ENCODE measurements at regions not wholly inside any gene's neighbourhood (a gene's known extent, or its start where the extent isn't known, plus 50 kb on each side); places are given as distances from the start of the nearest gene placed in this dataset.
"Not testable (repeated sequence)": the region's sequence is repeated elsewhere in the genome, so short reads cannot be mapped to it uniquely, and the experiment has no call there.

DNA sequence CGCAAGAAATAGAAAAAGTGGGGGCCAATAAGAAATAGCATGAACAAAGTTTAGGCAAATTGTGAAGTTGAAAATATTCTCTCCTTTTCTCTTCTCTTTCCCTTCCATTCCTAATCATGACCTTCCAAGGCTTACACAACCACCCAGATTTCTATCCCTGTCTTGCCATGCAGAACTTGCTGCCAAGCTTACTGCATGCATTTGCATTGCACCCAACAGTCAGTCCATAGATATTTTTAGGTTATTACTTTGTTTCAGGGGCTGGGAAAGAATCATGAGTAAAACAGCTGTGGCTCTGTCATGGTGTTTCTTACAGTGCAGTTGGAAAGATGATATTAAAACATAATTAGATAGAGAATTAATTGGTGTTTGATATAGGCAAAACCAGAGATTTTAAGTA is 219.4 kb downstream of the PTGER3 start:
- ATAC-seq (no peak), DNase-seq (ENCODE audit: low spot score) (no peak)
- no peak overlapping the region for H3K4me3 Mint-ChIP-seq
- ChIA-PET POLR2A (no interaction called here), CTCF (no interaction called here)
- H3K4me1 Mint-ChIP-seq: peaks cover 13% of the 10 kb centered on the region
- H3K36me3 Mint-ChIP-seq: peaks cover 12% of the 10 kb centered on the region
- no peak for TF ChIP-seq ZBTB21 (CRISPR knock-in tag; IDR thresholded peaks at IDR 0.05; ENCODE audit: borderline replicate concordance)
- no peak for TF ChIP-seq SMAD3 (CRISPR knock-in tag; IDR thresholded peaks at IDR 0.05; ENCODE audit: borderline replicate concordance)
- TF ChIP-seq ETV6 (CRISPR knock-in tag; IDR thresholded peaks at IDR 0.05): no peak
- no peak for TF ChIP-seq ESRRA (CRISPR knock-in tag; IDR thresholded peaks at IDR 0.05; ENCODE audit: borderline replicate concordance)
- no peak for TF ChIP-seq ZNF138 (CRISPR knock-in tag; conservative IDR thresholded peaks at IDR 0.05)
- TF ChIP-seq, protein P1, sequence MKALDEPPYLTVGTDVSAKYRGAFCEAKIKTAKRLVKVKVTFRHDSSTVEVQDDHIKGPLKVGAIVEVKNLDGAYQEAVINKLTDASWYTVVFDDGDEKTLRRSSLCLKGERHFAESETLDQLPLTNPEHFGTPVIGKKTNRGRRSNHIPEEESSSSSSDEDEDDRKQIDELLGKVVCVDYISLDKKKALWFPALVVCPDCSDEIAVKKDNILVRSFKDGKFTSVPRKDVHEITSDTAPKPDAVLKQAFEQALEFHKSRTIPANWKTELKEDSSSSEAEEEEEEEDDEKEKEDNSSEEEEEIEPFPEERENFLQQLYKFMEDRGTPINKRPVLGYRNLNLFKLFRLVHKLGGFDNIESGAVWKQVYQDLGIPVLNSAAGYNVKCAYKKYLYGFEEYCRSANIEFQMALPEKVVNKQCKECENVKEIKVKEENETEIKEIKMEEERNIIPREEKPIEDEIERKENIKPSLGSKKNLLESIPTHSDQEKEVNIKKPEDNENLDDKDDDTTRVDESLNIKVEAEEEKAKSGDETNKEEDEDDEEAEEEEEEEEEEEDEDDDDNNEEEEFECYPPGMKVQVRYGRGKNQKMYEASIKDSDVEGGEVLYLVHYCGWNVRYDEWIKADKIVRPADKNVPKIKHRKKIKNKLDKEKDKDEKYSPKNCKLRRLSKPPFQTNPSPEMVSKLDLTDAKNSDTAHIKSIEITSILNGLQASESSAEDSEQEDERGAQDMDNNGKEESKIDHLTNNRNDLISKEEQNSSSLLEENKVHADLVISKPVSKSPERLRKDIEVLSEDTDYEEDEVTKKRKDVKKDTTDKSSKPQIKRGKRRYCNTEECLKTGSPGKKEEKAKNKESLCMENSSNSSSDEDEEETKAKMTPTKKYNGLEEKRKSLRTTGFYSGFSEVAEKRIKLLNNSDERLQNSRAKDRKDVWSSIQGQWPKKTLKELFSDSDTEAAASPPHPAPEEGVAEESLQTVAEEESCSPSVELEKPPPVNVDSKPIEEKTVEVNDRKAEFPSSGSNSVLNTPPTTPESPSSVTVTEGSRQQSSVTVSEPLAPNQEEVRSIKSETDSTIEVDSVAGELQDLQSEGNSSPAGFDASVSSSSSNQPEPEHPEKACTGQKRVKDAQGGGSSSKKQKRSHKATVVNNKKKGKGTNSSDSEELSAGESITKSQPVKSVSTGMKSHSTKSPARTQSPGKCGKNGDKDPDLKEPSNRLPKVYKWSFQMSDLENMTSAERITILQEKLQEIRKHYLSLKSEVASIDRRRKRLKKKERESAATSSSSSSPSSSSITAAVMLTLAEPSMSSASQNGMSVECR (CRISPR knock-in tag; IDR thresholded peaks at IDR 0.05; ENCODE audit: borderline replicate concordance): no peak
- TF ChIP-seq ZNF416 (CRISPR knock-in tag; IDR thresholded peaks at IDR 0.05): no peak
- no peak for TF ChIP-seq TCF7 (CRISPR knock-in tag; IDR thresholded peaks at IDR 0.05; ENCODE audit: low read depth)
- TF ChIP-seq MYBL2 (CRISPR knock-in tag; IDR thresholded peaks at IDR 0.05): no peak
- TF ChIP-seq, protein P2, sequence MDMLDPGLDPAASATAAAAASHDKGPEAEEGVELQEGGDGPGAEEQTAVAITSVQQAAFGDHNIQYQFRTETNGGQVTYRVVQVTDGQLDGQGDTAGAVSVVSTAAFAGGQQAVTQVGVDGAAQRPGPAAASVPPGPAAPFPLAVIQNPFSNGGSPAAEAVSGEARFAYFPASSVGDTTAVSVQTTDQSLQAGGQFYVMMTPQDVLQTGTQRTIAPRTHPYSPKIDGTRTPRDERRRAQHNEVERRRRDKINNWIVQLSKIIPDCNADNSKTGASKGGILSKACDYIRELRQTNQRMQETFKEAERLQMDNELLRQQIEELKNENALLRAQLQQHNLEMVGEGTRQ (CRISPR knock-in tag; IDR thresholded peaks at IDR 0.05): no peak
- no peak for TF ChIP-seq ZNF121 (CRISPR knock-in tag; IDR thresholded peaks at IDR 0.05)
- no peak for TF ChIP-seq SMAD4 (CRISPR knock-in tag; IDR thresholded peaks at IDR 0.05)
- no peak for TF ChIP-seq FOXK1 (CRISPR knock-in tag; IDR thresholded peaks at IDR 0.05)
- TF ChIP-seq, protein P3, sequence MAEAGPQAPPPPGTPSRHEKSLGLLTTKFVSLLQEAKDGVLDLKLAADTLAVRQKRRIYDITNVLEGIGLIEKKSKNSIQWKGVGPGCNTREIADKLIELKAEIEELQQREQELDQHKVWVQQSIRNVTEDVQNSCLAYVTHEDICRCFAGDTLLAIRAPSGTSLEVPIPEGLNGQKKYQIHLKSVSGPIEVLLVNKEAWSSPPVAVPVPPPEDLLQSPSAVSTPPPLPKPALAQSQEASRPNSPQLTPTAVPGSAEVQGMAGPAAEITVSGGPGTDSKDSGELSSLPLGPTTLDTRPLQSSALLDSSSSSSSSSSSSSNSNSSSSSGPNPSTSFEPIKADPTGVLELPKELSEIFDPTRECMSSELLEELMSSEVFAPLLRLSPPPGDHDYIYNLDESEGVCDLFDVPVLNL (CRISPR knock-in tag; IDR thresholded peaks at IDR 0.05; ENCODE audit: borderline replicate concordance, low read depth): no peak
- H3K27me3 Mint-ChIP-seq (ENCODE audit: low read depth): no peaks in the 10 kb centered on the region
- no peak overlapping the region for H3K27ac Mint-ChIP-seq
- peaks cover 24% of the 10 kb centered on the region for H3K9me3 Mint-ChIP-seq

DNA sequence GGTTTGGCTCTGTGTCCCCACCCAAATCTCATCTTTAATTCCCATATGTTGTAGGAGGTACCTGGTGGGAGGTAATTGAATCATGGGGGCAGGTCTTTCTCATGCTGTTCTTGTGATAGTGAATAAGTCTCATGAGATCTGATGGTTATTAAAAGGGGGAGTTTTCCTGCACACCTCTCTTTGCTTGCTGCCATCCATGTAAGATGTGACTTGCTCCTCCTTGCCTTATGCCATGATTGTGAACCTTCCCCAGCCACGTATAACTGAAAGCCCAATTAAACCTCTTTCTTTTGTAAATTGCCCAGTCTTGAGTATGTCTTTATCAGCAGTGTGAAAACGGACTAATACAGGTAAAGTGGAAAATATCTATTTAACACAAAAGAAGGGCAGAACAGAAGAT is 213.3 kb downstream of the PTGER3 start:
- H3K27me3 Mint-ChIP-seq (ENCODE audit: low read depth); H3K4me3 Mint-ChIP-seq; DNase-seq (ENCODE audit: low spot score); ATAC-seq; H3K27ac Mint-ChIP-seq; CTCF ChIA-PET; POLR2A ChIA-PET: not testable (repeated sequence)
- Mint-ChIP-seq H3K36me3 (peaks cover 25% of the 10 kb centered on the region), H3K4me1 (peaks cover 15% of the 10 kb centered on the region), H3K9me3 (peaks cover 30% of the 10 kb centered on the region)

DNA sequence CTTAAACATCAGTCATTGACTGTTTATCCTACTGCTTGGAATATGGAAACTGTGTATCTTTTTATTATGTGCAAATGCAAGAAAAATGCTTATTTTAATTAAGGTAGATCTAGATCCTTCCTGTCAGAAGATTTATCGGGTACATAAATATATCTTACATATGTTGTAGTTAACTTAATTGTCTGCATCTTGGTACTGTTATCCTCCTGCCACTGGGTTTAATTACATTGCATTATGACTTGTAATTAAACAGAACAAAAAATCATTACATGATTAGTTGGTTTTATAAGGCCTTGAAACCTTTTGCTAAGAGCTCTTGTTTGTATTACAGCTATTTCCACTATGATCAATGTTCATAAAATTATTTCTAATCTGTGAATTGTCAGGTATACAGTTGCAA is 211.2 kb downstream of the PTGER3 start:
- H3K4me1 Mint-ChIP-seq: peaks cover 15% of the 10 kb centered on the region
- ATAC-seq: no peak
- ChIA-PET CTCF (interaction anchor here (0.7 kb wide), 1 partner anchor 71 kb away, joined by 3 read pairs; no protein-coding TSS in a partner anchor), POLR2A (no interaction called here)
- H3K36me3 Mint-ChIP-seq: peaks cover 24% of the 10 kb centered on the region
- peaks cover 24% of the 10 kb centered on the region for H3K9me3 Mint-ChIP-seq
- no peaks in the 10 kb centered on the region for H3K27me3 Mint-ChIP-seq (ENCODE audit: low read depth)
- no peak overlapping the region for H3K4me3 Mint-ChIP-seq
- no peak overlapping the region for H3K27ac Mint-ChIP-seq
- DNase-seq (ENCODE audit: low spot score): no peak
- TF ChIP-seq TEAD1 (CRISPR knock-in tag; IDR thresholded peaks at IDR 0.05): no peak
- TF ChIP-seq, protein P4, sequence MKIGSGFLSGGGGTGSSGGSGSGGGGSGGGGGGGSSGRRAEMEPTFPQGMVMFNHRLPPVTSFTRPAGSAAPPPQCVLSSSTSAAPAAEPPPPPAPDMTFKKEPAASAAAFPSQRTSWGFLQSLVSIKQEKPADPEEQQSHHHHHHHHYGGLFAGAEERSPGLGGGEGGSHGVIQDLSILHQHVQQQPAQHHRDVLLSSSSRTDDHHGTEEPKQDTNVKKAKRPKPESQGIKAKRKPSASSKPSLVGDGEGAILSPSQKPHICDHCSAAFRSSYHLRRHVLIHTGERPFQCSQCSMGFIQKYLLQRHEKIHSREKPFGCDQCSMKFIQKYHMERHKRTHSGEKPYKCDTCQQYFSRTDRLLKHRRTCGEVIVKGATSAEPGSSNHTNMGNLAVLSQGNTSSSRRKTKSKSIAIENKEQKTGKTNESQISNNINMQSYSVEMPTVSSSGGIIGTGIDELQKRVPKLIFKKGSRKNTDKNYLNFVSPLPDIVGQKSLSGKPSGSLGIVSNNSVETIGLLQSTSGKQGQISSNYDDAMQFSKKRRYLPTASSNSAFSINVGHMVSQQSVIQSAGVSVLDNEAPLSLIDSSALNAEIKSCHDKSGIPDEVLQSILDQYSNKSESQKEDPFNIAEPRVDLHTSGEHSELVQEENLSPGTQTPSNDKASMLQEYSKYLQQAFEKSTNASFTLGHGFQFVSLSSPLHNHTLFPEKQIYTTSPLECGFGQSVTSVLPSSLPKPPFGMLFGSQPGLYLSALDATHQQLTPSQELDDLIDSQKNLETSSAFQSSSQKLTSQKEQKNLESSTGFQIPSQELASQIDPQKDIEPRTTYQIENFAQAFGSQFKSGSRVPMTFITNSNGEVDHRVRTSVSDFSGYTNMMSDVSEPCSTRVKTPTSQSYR (CRISPR knock-in tag; IDR thresholded peaks at IDR 0.05): no peak
- TF ChIP-seq, protein P5, sequence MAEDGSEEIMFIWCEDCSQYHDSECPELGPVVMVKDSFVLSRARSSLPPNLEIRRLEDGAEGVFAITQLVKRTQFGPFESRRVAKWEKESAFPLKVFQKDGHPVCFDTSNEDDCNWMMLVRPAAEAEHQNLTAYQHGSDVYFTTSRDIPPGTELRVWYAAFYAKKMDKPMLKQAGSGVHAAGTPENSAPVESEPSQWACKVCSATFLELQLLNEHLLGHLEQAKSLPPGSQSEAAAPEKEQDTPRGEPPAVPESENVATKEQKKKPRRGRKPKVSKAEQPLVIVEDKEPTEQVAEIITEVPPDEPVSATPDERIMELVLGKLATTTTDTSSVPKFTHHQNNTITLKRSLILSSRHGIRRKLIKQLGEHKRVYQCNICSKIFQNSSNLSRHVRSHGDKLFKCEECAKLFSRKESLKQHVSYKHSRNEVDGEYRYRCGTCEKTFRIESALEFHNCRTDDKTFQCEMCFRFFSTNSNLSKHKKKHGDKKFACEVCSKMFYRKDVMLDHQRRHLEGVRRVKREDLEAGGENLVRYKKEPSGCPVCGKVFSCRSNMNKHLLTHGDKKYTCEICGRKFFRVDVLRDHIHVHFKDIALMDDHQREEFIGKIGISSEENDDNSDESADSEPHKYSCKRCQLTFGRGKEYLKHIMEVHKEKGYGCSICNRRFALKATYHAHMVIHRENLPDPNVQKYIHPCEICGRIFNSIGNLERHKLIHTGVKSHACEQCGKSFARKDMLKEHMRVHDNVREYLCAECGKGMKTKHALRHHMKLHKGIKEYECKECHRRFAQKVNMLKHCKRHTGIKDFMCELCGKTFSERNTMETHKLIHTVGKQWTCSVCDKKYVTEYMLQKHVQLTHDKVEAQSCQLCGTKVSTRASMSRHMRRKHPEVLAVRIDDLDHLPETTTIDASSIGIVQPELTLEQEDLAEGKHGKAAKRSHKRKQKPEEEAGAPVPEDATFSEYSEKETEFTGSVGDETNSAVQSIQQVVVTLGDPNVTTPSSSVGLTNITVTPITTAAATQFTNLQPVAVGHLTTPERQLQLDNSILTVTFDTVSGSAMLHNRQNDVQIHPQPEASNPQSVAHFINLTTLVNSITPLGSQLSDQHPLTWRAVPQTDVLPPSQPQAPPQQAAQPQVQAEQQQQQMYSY (CRISPR knock-in tag; IDR thresholded peaks at IDR 0.05): no peak
- TF ChIP-seq NFATC4 (CRISPR knock-in tag; IDR thresholded peaks at IDR 0.05): no peak
- no peak for TF ChIP-seq MYBL2 (CRISPR knock-in tag; IDR thresholded peaks at IDR 0.05)
- TF ChIP-seq, protein P6, sequence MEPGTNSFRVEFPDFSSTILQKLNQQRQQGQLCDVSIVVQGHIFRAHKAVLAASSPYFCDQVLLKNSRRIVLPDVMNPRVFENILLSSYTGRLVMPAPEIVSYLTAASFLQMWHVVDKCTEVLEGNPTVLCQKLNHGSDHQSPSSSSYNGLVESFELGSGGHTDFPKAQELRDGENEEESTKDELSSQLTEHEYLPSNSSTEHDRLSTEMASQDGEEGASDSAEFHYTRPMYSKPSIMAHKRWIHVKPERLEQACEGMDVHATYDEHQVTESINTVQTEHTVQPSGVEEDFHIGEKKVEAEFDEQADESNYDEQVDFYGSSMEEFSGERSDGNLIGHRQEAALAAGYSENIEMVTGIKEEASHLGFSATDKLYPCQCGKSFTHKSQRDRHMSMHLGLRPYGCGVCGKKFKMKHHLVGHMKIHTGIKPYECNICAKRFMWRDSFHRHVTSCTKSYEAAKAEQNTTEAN (CRISPR knock-in tag; IDR thresholded peaks at IDR 0.05): no peak

All from WTC11 (cell line).